Retinal pigment epithelial cell (primary cell): ENCODE measurements at regions not wholly inside any gene's neighbourhood (a gene's known extent, or its start where the extent isn't known, plus 50 kb on each side); places are given as distances from the start of the nearest gene placed in this dataset.

Experiments
- DNase-seq: peaks from one replicate; pipeline ENCODE4 v3.0.0-alpha.2; 2010; ENCODE audit warnings: low read depth
- H3K4me3 ChIP-seq: 2 replicates; pipeline ENCODE4 v1.5.1; 2011; ENCODE audit warnings: mild to moderate bottlenecking, low read length, control low read depth, moderate library complexity
- CTCF ChIP-seq: conservative IDR thresholded peaks from 2 replicates; pipeline ENCODE4 v1.5.1; 2011; ENCODE audit warnings: low read depth, low read length, control low read depth, inconsistent platforms

- no peak overlapping the region for H3K4me3 ChIP-seq
Measured at GRCh38 chr10:2964632-2965296, 102.6 kb upstream of the PFKP start.

GRCh38 chr10:2963889-2964631 lies 103.3 kb upstream of the PFKP start:
- no peak for TF ChIP-seq CTCF
- no peak overlapping the region for H3K4me3 ChIP-seq
- no peak for DNase-seq

More at GRCh38 chr10:2964632-2965296, 102.6 kb upstream of the PFKP start:
- no peak for DNase-seq
- no peak for TF ChIP-seq CTCF

DNA sequence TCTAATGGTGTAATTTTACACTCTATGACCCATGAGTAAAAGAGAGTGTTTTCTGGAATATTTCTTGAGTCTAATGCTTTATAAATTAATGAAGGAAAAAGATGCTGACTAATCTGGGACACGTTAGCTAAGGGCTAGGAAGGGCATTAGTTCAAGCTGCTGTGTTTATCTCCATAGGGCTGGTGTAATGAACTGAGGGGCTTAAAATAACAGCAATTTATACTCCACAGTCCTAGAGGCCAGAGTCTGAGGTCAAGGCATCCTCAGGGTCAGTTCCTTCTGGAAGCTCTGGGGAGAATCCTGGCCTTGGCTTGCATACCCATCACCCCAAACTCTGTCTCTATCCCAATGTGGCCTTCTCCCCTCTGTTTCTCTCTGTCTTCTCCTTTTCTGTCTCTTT lies 105.2 kb upstream of the PFKP start:
- no peak for DNase-seq
- TF ChIP-seq CTCF = no peak
- H3K4me3 ChIP-seq = no peak overlapping the region

DNA sequence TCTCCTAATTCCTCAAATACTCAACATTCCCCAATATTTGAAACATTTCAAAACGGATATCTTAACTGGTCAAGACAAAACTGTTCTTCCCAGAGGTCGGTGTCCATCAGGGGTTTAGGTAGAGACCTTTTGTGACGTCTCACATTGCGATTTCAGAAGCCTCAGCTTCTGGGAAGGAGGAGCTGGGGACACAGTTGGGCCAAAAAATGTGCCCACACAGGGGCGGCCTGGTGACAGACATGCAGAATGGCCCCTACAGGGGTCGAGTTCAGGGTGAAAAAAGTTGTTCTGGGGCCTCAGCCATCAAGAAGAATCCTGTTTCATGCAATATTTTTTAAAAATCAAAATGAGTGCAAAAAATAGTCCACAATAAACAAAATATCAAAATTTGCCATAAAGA lies 108.7 kb upstream of the PFKP start:
- no peak for DNase-seq
- H3K4me3 ChIP-seq = no peak overlapping the region
- no peak for TF ChIP-seq CTCF

DNA sequence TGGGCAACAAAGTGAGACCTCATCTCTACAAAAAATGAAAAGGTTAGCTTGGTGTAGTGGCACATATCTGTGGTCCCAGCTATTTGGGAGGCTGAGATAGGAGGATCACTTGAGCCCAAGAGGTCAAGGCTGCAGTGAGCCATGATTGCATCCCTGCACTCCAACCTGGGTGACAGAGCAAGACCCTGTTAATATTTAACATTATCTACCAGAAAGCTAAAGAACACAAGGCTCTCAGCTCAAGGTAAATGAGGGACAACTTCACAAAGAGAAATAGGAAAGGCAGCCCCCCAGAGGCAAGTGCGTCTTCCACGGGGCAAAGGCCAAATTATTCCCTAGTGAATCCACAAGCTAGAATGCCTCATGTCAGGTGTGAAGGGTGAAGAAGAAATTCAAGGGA lies 109.6 kb upstream of the PFKP start:
- no peak for DNase-seq
- H3K4me3 ChIP-seq = no peak overlapping the region
- TF ChIP-seq CTCF = no peak

DNA sequence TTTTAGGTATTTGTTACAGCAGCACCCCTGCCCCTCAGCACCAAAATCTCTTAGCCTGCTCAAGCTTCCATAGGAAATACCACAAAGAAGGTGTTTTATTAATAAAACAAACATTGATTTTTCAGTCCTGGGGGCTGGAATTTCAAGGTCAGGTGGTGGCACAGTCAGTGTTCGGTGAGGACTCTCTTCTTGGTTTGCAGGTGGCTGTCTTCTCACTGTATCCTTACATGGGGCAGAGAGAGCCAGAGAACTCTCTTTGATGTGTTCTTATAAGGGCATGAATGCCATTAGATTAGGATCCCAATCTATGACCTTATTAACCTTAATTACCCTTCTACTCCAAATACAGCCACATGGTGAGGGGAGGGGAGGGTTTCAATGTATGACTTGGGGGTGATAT lies 112.3 kb upstream of the PFKP start:
- no peak for TF ChIP-seq CTCF
- DNase-seq = no peak
- no peak overlapping the region for H3K4me3 ChIP-seq

- no peak for TF ChIP-seq CTCF
- DNase-seq = no peak
- H3K4me3 ChIP-seq = no peak overlapping the region
Measured at GRCh38 chr10:2953495-2953894, 113.9 kb upstream of the PFKP start.
